ENCODE measurements at regions not wholly inside any gene's neighbourhood (a gene's known extent, or its start where the extent isn't known, plus 50 kb on each side); places are given as distances from the start of the nearest gene placed in this dataset.

- TF ChIP-seq CTCF (IDR thresholded peaks at IDR 0.05; ENCODE audit: low read depth, low read length, missing control alignments): no peak
- no peak for DNase-seq (ENCODE audit: low read depth)
- H3K4me3 ChIP-seq (ENCODE audit: low read depth, low read length): no peak overlapping the region
- in situ Hi-C loops (cut with HindIII; ENCODE audit: low sequenced_read_pairs): no loop called here
Observed at GRCh38 chr5:17157294-17157693, 60.1 kb upstream of the BASP1 start.

- DNase-seq (ENCODE audit: low read depth): no peak
- in situ Hi-C loops (cut with HindIII; ENCODE audit: low sequenced_read_pairs): no loop called here
- no peak overlapping the region for H3K4me3 ChIP-seq (ENCODE audit: low read depth, low read length)
- no peak for TF ChIP-seq CTCF (IDR thresholded peaks at IDR 0.05; ENCODE audit: low read depth, low read length, missing control alignments)
Observed at GRCh38 chr5:17157916-17158529, 59.4 kb upstream of the BASP1 start.

GRCh38 chr5:17160756-17161040 is 56.7 kb upstream of the BASP1 start:
- DNase-seq (ENCODE audit: low read depth): no peak
- in situ Hi-C loops (cut with HindIII; ENCODE audit: low sequenced_read_pairs): no loop called here
- no peak for TF ChIP-seq CTCF (IDR thresholded peaks at IDR 0.05; ENCODE audit: low read depth, low read length, missing control alignments)
- H3K4me3 ChIP-seq (ENCODE audit: low read depth, low read length): no peak overlapping the region

GRCh38 chr5:17161662-17162061 is 55.8 kb upstream of the BASP1 start:
- TF ChIP-seq CTCF (IDR thresholded peaks at IDR 0.05; ENCODE audit: low read depth, low read length, missing control alignments): no peak
- no peak overlapping the region for H3K4me3 ChIP-seq (ENCODE audit: low read depth, low read length)
- in situ Hi-C loops (cut with HindIII; ENCODE audit: low sequenced_read_pairs): no loop called here
- DNase-seq (ENCODE audit: low read depth): no peak

GRCh38 chr5:17163221-17163620 is 54.2 kb upstream of the BASP1 start:
- TF ChIP-seq CTCF (IDR thresholded peaks at IDR 0.05; ENCODE audit: low read depth, low read length, missing control alignments): no peak
- DNase-seq (ENCODE audit: low read depth): no peak
- in situ Hi-C loops (cut with HindIII; ENCODE audit: low sequenced_read_pairs): no loop called here
- no peak overlapping the region for H3K4me3 ChIP-seq (ENCODE audit: low read depth, low read length)

GRCh38 chr5:17167171-17167891 is 50.1 kb upstream of the BASP1 start:
- no peak for TF ChIP-seq CTCF (IDR thresholded peaks at IDR 0.05; ENCODE audit: low read depth, low read length, missing control alignments)
- peak; percentile 73 for DNase-seq (ENCODE audit: low read depth)
- no peak overlapping the region for H3K4me3 ChIP-seq (ENCODE audit: low read depth, low read length)
- in situ Hi-C loops (cut with HindIII; ENCODE audit: low sequenced_read_pairs): no loop called here

Data from astrocyte of the cerebellum (primary cell).